ENCODE measurements at regions not wholly inside any gene's neighbourhood (a gene's known extent, or its start where the extent isn't known, plus 50 kb on each side); places are given as distances from the start of the nearest gene placed in this dataset.

DNA sequence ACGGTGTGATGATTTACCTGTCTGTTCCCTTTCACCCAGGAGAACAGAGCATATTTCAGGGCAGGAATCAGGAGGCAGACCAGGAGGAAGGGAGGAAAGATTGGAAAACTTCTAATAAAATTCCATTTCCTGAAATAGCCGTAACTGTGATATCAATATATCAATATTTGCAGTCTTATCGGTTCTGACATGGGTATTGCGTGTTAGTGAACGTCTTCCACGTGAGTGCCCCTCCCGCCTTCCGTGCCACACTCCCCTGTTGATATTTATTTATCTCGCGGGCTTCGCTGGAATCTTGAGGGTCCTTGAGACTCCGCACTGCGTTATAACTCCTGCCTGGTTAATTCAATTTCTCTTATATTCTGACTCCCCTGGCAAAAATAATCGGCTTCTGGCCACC is 1160.4 kb downstream of the BRD1 start:
- Histone ChIP-seq H3K4me3 (no peak overlapping the region), H3K79me2 (replicated peaks; ENCODE audit: insufficient read depth) (no peaks in the 10 kb centered on the region), H3K4me1 (ENCODE audit: insufficient read depth) (no peaks in the 10 kb centered on the region), H3K9me2 (ENCODE audit: insufficient read depth) (no peaks in the 10 kb centered on the region), H3F3A (replicated peaks; ENCODE audit: low read depth) (no peaks in the 10 kb centered on the region), H3K27ac (ENCODE audit: low read depth) (no peak overlapping the region), H3K27me3 (ENCODE audit: insufficient read depth) (no peaks in the 10 kb centered on the region), H4K20me1 (replicated peaks; ENCODE audit: insufficient read depth) (no peaks in the 10 kb centered on the region), H3K36me3 (ENCODE audit: insufficient read depth) (no peaks in the 10 kb centered on the region; the same call in 1 of the 2 replicates), H2AFZ (no peak overlapping the region), H3K4me2 (no peak overlapping the region)
- Mint-ChIP-seq H3K4me3 (no peak overlapping the region), H3K9me3 (peaks cover 31% of the 10 kb centered on the region), H3K27me3 (ENCODE audit: insufficient read depth, low read depth, poor library complexity) (peaks cover 8% of the 10 kb centered on the region), H3K27ac (no peak overlapping the region), H3K36me3 (ENCODE audit: low read depth) (peaks cover 34% of the 10 kb centered on the region), H3K4me1 (no peaks in the 10 kb centered on the region)
- ATAC-seq: no peak
- TF ChIP-seq, protein P1, sequence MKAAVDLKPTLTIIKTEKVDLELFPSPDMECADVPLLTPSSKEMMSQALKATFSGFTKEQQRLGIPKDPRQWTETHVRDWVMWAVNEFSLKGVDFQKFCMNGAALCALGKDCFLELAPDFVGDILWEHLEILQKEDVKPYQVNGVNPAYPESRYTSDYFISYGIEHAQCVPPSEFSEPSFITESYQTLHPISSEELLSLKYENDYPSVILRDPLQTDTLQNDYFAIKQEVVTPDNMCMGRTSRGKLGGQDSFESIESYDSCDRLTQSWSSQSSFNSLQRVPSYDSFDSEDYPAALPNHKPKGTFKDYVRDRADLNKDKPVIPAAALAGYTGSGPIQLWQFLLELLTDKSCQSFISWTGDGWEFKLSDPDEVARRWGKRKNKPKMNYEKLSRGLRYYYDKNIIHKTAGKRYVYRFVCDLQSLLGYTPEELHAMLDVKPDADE (IDR thresholded peaks at IDR 0.05): no peak
- TF ChIP-seq JUNB (IDR thresholded peaks at IDR 0.05; ENCODE audit: unreplicated experiment): no peak
- no peak for TF ChIP-seq EZH2phosphoT487 (IDR thresholded peaks at IDR 0.05; ENCODE audit: unreplicated experiment)
- TF ChIP-seq ZNF114 (CRISPR knock-in tag; IDR thresholded peaks at IDR 0.05): no peak
- TF ChIP-seq, protein P2, sequence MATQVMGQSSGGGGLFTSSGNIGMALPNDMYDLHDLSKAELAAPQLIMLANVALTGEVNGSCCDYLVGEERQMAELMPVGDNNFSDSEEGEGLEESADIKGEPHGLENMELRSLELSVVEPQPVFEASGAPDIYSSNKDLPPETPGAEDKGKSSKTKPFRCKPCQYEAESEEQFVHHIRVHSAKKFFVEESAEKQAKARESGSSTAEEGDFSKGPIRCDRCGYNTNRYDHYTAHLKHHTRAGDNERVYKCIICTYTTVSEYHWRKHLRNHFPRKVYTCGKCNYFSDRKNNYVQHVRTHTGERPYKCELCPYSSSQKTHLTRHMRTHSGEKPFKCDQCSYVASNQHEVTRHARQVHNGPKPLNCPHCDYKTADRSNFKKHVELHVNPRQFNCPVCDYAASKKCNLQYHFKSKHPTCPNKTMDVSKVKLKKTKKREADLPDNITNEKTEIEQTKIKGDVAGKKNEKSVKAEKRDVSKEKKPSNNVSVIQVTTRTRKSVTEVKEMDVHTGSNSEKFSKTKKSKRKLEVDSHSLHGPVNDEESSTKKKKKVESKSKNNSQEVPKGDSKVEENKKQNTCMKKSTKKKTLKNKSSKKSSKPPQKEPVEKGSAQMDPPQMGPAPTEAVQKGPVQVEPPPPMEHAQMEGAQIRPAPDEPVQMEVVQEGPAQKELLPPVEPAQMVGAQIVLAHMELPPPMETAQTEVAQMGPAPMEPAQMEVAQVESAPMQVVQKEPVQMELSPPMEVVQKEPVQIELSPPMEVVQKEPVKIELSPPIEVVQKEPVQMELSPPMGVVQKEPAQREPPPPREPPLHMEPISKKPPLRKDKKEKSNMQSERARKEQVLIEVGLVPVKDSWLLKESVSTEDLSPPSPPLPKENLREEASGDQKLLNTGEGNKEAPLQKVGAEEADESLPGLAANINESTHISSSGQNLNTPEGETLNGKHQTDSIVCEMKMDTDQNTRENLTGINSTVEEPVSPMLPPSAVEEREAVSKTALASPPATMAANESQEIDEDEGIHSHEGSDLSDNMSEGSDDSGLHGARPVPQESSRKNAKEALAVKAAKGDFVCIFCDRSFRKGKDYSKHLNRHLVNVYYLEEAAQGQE (IDR thresholded peaks at IDR 0.05; ENCODE audit: unreplicated experiment): no peak
- TF ChIP-seq, protein P3, sequence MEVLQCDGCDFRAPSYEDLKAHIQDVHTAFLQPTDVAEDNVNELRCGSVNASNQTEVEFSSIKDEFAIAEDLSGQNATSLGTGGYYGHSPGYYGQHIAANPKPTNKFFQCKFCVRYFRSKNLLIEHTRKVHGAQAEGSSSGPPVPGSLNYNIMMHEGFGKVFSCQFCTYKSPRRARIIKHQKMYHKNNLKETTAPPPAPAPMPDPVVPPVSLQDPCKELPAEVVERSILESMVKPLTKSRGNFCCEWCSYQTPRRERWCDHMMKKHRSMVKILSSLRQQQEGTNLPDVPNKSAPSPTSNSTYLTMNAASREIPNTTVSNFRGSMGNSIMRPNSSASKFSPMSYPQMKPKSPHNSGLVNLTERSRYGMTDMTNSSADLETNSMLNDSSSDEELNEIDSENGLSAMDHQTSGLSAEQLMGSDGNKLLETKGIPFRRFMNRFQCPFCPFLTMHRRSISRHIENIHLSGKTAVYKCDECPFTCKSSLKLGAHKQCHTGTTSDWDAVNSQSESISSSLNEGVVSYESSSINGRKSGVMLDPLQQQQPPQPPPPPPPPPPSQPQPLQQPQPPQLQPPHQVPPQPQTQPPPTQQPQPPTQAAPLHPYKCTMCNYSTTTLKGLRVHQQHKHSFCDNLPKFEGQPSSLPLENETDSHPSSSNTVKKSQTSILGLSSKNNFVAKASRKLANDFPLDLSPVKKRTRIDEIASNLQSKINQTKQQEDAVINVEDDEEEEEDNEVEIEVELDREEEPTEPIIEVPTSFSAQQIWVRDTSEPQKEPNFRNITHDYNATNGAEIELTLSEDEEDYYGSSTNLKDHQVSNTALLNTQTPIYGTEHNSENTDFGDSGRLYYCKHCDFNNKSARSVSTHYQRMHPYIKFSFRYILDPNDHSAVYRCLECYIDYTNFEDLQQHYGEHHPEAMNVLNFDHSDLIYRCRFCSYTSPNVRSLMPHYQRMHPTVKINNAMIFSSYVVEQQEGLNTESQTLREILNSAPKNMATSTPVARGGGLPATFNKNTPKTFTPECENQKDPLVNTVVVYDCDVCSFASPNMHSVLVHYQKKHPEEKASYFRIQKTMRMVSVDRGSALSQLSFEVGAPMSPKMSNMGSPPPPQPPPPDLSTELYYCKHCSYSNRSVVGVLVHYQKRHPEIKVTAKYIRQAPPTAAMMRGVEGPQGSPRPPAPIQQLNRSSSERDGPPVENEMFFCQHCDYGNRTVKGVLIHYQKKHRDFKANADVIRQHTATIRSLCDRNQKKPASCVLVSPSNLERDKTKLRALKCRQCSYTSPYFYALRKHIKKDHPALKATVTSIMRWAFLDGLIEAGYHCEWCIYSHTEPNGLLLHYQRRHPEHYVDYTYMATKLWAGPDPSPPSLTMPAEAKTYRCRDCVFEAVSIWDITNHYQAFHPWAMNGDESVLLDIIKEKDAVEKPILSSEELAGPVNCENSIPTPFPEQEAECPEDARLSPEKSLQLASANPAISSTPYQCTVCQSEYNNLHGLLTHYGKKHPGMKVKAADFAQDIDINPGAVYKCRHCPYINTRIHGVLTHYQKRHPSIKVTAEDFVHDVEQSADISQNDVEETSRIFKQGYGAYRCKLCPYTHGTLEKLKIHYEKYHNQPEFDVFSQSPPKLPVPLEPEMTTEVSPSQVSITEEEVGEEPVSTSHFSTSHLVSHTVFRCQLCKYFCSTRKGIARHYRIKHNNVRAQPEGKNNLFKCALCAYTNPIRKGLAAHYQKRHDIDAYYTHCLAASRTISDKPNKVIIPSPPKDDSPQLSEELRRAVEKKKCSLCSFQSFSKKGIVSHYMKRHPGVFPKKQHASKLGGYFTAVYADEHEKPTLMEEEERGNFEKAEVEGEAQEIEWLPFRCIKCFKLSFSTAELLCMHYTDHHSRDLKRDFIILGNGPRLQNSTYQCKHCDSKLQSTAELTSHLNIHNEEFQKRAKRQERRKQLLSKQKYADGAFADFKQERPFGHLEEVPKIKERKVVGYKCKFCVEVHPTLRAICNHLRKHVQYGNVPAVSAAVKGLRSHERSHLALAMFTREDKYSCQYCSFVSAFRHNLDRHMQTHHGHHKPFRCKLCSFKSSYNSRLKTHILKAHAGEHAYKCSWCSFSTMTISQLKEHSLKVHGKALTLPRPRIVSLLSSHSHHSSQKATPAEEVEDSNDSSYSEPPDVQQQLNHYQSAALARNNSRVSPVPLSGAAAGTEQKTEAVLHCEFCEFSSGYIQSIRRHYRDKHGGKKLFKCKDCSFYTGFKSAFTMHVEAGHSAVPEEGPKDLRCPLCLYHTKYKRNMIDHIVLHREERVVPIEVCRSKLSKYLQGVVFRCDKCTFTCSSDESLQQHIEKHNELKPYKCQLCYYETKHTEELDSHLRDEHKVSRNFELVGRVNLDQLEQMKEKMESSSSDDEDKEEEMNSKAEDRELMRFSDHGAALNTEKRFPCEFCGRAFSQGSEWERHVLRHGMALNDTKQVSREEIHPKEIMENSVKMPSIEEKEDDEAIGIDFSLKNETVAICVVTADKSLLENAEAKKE (CRISPR knock-in tag; IDR thresholded peaks at IDR 0.05): no peak
- DNase-seq (ENCODE audit: low spot score): no peak

Data from GM23338 (cell line).